ENCODE measurements at regions not wholly inside any gene's neighbourhood (a gene's known extent, or its start where the extent isn't known, plus 50 kb on each side); places are given as distances from the start of the nearest gene placed in this dataset.
A peak's percentile ranks its signal among the peaks of the same experiment; 100 is the strongest.

DNA sequence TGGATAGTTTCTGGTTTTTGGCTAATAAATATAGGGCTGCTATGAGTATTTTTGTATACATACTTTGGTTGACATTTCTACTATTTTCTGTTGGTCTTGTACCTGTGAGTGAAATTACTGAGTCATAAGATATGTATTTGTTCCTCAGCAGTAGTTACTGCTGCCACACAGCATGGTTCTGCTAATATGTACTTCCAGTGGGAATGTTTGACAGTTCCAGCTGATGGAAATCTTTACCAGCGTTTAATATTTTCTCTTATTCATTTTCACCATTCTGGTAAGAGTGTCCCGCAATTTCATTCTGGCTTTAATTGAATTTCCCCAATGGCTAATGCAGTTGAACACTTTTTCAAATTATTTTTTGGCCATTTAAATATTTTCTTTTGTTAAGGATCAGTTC lies 57.9 kb upstream of the IL1R1 start:
- H3K4me1 Mint-ChIP-seq, result peaks cover 39% of the 10 kb centered on the region
- no peaks in the 10 kb centered on the region for H4K20me1 ChIP-seq (ENCODE audit: insufficient read depth, low read length)
- H2AFZ ChIP-seq (ENCODE audit: insufficient read depth, low read depth, low read length, poor library complexity, severe bottlenecking), result no peak overlapping the region
- peaks cover 34 to 43% of the 10 kb centered on the region in 2 donors for H3K4me1 ChIP-seq (ENCODE audit: control insufficient read depth in 1 of 2, insufficient read depth in 2 of 2, low read length in 2 of 2)
- intact Hi-C loops (cut with micrococcal nuclease), result loop anchor here in 1 of 2 donors (5.0 kb wide), 2 partner anchors 62 to 158 kb away; no protein-coding TSS in a partner anchor
- H3K27me3 ChIP-seq (ENCODE audit: control insufficient read depth in 2 of 2, insufficient read depth in 2 of 2, low read length in 2 of 2), result no peaks in the 10 kb centered on the region
- peak overlapping the region in 1 of 2 donors; percentile 37 for H3K4me3 Mint-ChIP-seq
- H3K36me3 ChIP-seq (replicated peaks in 1 of 2; ENCODE audit: control insufficient read depth in 1 of 2, insufficient read depth in 2 of 2, low read length in 2 of 2), result no peaks in the 10 kb centered on the region
- peaks cover 1 to 5% (median 3%) of the 10 kb centered on the region in 3 donors for H3K27me3 Mint-ChIP-seq (ENCODE audit: low read depth in 3 of 3)
- peaks cover 0 to 2% of the 10 kb centered on the region in 2 donors for H3K36me3 Mint-ChIP-seq
- TF ChIP-seq, protein P1, sequence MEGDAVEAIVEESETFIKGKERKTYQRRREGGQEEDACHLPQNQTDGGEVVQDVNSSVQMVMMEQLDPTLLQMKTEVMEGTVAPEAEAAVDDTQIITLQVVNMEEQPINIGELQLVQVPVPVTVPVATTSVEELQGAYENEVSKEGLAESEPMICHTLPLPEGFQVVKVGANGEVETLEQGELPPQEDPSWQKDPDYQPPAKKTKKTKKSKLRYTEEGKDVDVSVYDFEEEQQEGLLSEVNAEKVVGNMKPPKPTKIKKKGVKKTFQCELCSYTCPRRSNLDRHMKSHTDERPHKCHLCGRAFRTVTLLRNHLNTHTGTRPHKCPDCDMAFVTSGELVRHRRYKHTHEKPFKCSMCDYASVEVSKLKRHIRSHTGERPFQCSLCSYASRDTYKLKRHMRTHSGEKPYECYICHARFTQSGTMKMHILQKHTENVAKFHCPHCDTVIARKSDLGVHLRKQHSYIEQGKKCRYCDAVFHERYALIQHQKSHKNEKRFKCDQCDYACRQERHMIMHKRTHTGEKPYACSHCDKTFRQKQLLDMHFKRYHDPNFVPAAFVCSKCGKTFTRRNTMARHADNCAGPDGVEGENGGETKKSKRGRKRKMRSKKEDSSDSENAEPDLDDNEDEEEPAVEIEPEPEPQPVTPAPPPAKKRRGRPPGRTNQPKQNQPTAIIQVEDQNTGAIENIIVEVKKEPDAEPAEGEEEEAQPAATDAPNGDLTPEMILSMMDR (IDR thresholded peaks at IDR 0.05), result no peak
- H3K9ac ChIP-seq (ENCODE audit: insufficient read depth, low read length, poor library complexity, severe bottlenecking), result no peak overlapping the region
- no peaks in the 10 kb centered on the region for H3K79me2 ChIP-seq (ENCODE audit: insufficient read depth, low read length)
- no peak overlapping the region for H3K4me2 ChIP-seq (replicated peaks; ENCODE audit: extremely low read depth, low read length, poor library complexity, severe bottlenecking)
- no peak overlapping the region for H3K27ac Mint-ChIP-seq
- no peak for DNase-seq
- no peak overlapping the region for H3K27ac ChIP-seq (ENCODE audit: low read depth in 1 of 2, low read length in 2 of 2)
- no peaks in the 10 kb centered on the region for H3K9me3 ChIP-seq (replicated peaks in 1 of 2; ENCODE audit: control insufficient read depth in 1 of 2, insufficient read depth in 1 of 2, low read length in 2 of 2)
- H3K4me3 ChIP-seq (replicated peaks in 1 of 3; ENCODE audit: low read depth in 2 of 3, low read length in 3 of 3), result no peak overlapping the region
- no CpG with 5 or more reads among the region's 2 CpGs for WGBS (ENCODE audit: insufficient coverage)
- peaks cover 0 to 7% (median 2%) of the 10 kb centered on the region in 7 donors for H3K9me3 Mint-ChIP-seq

DNA sequence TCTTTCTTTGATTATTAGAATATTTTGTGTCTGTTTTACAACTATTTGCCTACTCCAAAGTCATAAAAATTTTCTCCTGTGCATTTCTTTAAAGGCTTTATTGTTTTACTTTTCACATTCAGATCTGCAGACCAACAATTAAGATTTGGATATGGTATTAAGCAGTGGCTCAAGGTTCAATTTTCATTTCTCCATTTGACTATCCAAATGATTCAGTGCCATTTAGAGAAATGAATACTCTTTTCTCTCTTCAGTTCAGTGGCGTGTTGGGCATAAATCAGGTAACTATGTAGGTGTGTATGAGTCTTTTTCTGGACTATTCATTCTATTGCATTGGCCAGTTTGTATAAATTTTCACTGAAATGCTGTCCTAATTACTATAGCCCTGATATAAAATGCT lies 57.3 kb upstream of the IL1R1 start:
- Mint-ChIP-seq H3K4me3 (peak overlapping the region in 1 of 2 donors; percentile 37), H3K9me3 (peaks cover 2 to 13% (median 5%) of the 10 kb centered on the region in 7 donors)
- WGBS (ENCODE audit: insufficient coverage), result no CpG with 5 or more reads among the region's 1 CpG

More for the DNA sequence above, 57.3 kb upstream of the IL1R1 start:
- Histone ChIP-seq H3K9me3 (replicated peaks in 1 of 2; ENCODE audit: control insufficient read depth in 1 of 2, insufficient read depth in 1 of 2, low read length in 2 of 2) (no peaks in the 10 kb centered on the region), H3K79me2 (ENCODE audit: insufficient read depth, low read length) (no peaks in the 10 kb centered on the region), H3K27ac (ENCODE audit: low read depth in 1 of 2, low read length in 2 of 2) (no peak overlapping the region), H2AFZ (ENCODE audit: insufficient read depth, low read depth, low read length, poor library complexity, severe bottlenecking) (no peak overlapping the region), H3K4me1 (ENCODE audit: control insufficient read depth in 1 of 2, insufficient read depth in 2 of 2, low read length in 2 of 2) (peaks cover 31 to 37% of the 10 kb centered on the region in 2 donors), H3K36me3 (replicated peaks in 1 of 2; ENCODE audit: control insufficient read depth in 1 of 2, insufficient read depth in 2 of 2, low read length in 2 of 2) (no peaks in the 10 kb centered on the region), H3K4me2 (replicated peaks; ENCODE audit: extremely low read depth, low read length, poor library complexity, severe bottlenecking) (no peak overlapping the region), H3K9ac (ENCODE audit: insufficient read depth, low read length, poor library complexity, severe bottlenecking) (no peak overlapping the region), H3K27me3 (ENCODE audit: control insufficient read depth in 2 of 2, insufficient read depth in 2 of 2, low read length in 2 of 2) (no peaks in the 10 kb centered on the region), H3K4me3 (replicated peaks in 1 of 3; ENCODE audit: low read depth in 2 of 3, low read length in 3 of 3) (no peak overlapping the region), H4K20me1 (ENCODE audit: insufficient read depth, low read length) (no peaks in the 10 kb centered on the region)
- Mint-ChIP-seq H3K27ac (no peak overlapping the region), H3K27me3 (ENCODE audit: low read depth in 3 of 3) (peaks cover 1 to 5% (median 3%) of the 10 kb centered on the region in 3 donors), H3K36me3 (peaks cover 0 to 2% of the 10 kb centered on the region in 2 donors), H3K4me1 (peaks cover 35% of the 10 kb centered on the region)
- TF ChIP-seq, protein P1 (IDR thresholded peaks at IDR 0.05), result no peak
- no peak for DNase-seq
- intact Hi-C loops (cut with micrococcal nuclease), result no loop called here
